DOHH2 (cell line): ENCODE measurements at regions not wholly inside any gene's neighbourhood (a gene's known extent, or its start where the extent isn't known, plus 50 kb on each side); places are given as distances from the start of the nearest gene placed in this dataset.

ENCODE experiments used
- CTCF ChIP-seq: fragments of 200-600 bp; sonication (generic); IDR thresholded peaks from one replicate; pipeline ENCODE4 v1.5.1; 2014; ENCODE audit warnings: antibody characterized with exemption, mild to moderate bottlenecking, low read depth, low read length; ENCODE audit not compliant: poor library complexity, severe bottlenecking
- EZH2phosphoT487 ChIP-seq: fragments of 200-600 bp; sonication (generic); IDR thresholded peaks from 2 replicates; pipeline ENCODE4 v1.6.1; 2017; ENCODE audit warnings: borderline replicate concordance, mild to moderate bottlenecking, antibody characterized with exemption, low read length, moderate library complexity, mixed read lengths

DNA sequence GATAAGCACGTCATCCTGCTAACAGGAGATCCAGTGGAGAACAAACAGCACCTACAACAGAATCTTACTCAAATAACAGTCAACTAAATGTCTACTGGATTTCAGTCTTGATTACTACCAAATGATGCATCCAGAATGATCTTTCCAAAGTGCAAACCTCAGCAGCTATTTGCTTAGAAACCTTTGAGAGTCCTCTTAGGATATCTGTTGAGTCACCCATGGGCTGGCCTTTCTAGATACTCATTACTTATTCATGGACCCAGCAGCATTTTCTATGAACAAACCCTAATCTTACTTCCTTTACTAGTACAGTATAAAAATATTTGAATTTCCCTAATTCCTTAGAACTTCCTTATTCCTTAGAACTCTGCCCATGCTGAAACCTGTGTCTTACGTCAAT is 118.5 kb upstream of the PABPC4L start:
- TF ChIP-seq CTCF (no peak), EZH2phosphoT487 (no peak)
